Mucosa of rectum (tissue), 2 donors: ENCODE measurements at regions not wholly inside any gene's neighbourhood (a gene's known extent, or its start where the extent isn't known, plus 50 kb on each side); places are given as distances from the start of the nearest gene placed in this dataset.
"Not testable (repeated sequence)": the region's sequence is repeated elsewhere in the genome, so short reads cannot be mapped to it uniquely, and the experiment has no call there.

Experiments
- H3K27ac ChIP-seq, 2 donors: one replicate each; pipeline ENCODE4 v1.7.0; 2013; ENCODE audit warnings: inconsistent platforms in 2 of 2, low read depth in 2 of 2, low read length in 2 of 2
- H3K27me3 ChIP-seq, 2 donors: one replicate each; pipeline ENCODE4 v1.7.0; 2013; ENCODE audit warnings: low read length in 2 of 2; ENCODE audit not compliant: control insufficient read depth in 2 of 2, insufficient read depth in 2 of 2
- H3K36me3 ChIP-seq, 2 donors: one replicate each; pipeline ENCODE4 v1.7.0; 2013; ENCODE audit warnings: low read length in 2 of 2; ENCODE audit not compliant: control insufficient read depth in 2 of 2, insufficient read depth in 2 of 2
- H3K4me1 ChIP-seq, 2 donors: one replicate each; pipeline ENCODE4 v1.7.0; 2013; ENCODE audit warnings: low read length in 2 of 2, mild to moderate bottlenecking in 1 of 2; ENCODE audit not compliant: control insufficient read depth in 2 of 2, insufficient read depth in 2 of 2
- H3K4me3 ChIP-seq, 2 donors: one replicate each; pipeline ENCODE4 v1.7.0; 2013; ENCODE audit warnings: low read length in 2 of 2
- H3K9ac ChIP-seq, 2 donors: one replicate each; pipeline ENCODE4 v1.7.0; 2013; ENCODE audit warnings: low read length in 2 of 2, low read depth in 1 of 2, mild to moderate bottlenecking in 1 of 2
- H3K9me3 ChIP-seq, 2 donors: one replicate each; pipeline ENCODE4 v1.7.0; 2013; ENCODE audit warnings: low read length in 2 of 2; ENCODE audit not compliant: control insufficient read depth in 2 of 2
- donor health status: healthy.
- donor health status: Normal muscosa, but diverticular disease.

DNA sequence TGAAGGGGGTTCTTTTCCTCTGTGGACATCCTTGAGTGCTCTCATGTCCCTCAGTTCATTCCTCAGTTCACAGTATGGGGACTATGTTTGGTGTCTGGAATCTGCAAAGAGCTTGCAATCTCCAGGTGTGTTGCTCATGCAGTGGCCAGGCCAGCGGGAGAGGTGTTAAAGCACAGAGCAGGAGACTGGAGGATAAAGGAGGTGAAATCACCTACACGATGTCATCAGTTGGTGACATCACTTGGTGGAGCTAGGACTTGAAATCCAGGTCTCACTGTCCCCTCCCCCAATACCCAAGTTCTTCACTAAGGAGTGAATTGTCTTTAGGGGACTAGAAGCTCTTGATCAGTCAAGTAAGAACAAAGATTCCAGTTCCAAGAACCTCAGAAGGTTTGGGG lies 197.3 kb upstream of the ZNF618 start:
- H3K4me3 ChIP-seq, result no peak overlapping the region
- no peak overlapping the region for H3K27ac ChIP-seq
- H3K27me3 ChIP-seq, result peaks cover 0 to 3% of the 10 kb centered on the region in 2 donors

GRCh38 chr9:113682297-113682771 lies 193.8 kb upstream of the ZNF618 start:
- H3K9ac ChIP-seq, result no peak overlapping the region
- no peaks in the 10 kb centered on the region for H3K9me3 ChIP-seq
- H3K4me3 ChIP-seq, result no peak overlapping the region
- H3K27ac ChIP-seq, result no peak overlapping the region
- H3K27me3 ChIP-seq, result peaks cover under 1 to 4% of the 10 kb centered on the region in 2 donors
- no peaks in the 10 kb centered on the region for H3K36me3 ChIP-seq
- peaks cover 0 to 4% of the 10 kb centered on the region in 2 donors for H3K4me1 ChIP-seq

More for the DNA sequence above, 197.3 kb upstream of the ZNF618 start:
- Histone ChIP-seq H3K4me1 (peaks cover 0 to 4% of the 10 kb centered on the region in 2 donors), H3K9ac (no peak overlapping the region), H3K36me3 (no peaks in the 10 kb centered on the region), H3K9me3 (no peaks in the 10 kb centered on the region)

DNA sequence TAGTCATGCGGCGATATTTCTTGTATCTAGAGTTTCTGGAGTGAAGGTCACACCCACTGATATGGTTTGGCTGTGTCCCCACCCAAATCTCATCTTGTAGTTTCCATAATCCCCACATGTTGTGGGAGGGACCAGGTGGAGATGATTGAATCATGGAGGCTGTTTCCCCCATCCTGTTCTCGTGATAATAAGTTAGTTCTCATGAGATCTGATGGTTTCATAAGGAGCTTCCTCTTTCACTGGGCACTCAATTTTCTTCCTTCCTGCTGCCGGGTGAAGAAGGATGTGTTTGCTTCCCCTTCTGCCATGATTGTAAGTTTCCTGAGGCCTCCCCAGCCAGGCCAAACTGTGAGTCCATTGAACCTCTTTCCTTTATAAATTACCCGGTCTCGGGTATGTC lies 190.5 kb upstream of the ZNF618 start:
- H3K27ac ChIP-seq, H3K9me3 ChIP-seq, H3K4me3 ChIP-seq, H3K36me3 ChIP-seq, H3K4me1 ChIP-seq, H3K9ac ChIP-seq: not testable (repeated sequence)
- peaks cover 6 to 13% of the 10 kb centered on the region in 2 donors for H3K27me3 ChIP-seq

GRCh38 chr9:113687107-113687679 lies 188.9 kb upstream of the ZNF618 start:
- Histone ChIP-seq H3K4me3 (no peak overlapping the region), H3K9me3 (no peaks in the 10 kb centered on the region), H3K27ac (no peak overlapping the region), H3K27me3 (peaks cover 6 to 13% of the 10 kb centered on the region in 2 donors), H3K4me1 (peaks cover 0 to 4% of the 10 kb centered on the region in 2 donors), H3K9ac (no peak overlapping the region), H3K36me3 (no peaks in the 10 kb centered on the region)

DNA sequence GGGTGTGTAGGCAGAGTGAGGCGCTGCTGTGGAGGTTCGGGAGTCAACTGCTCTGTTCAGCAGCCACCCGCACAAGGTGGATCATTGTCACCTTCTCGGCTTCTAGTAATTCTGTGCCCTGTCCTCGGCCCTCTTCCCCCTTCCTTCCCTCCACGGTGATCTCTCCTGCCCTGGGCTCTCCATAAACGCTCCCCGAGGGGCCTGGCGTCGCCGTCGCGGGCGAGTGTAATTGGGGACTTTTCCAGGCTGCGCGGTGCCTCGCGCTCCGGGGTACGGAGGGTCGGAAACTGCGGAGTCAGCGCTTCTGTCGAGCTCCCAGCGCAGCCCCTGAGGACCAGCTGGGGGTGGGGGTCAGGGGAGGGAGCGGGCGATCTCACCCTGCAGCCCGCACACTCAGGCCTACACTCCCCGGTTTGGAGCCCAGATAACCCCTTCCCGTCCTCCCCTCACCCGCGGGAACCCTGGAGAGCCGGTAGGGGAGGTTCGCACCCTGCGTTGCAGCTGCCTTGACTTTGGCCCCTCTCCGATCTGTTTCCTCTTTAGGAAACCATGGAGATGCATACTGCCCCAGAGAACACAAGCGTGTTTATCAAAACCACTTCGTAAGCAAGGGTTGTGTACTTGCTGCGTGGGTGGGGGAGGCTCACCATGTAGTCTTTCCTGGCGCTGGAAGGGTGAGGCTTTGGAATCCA lies 188.3 kb upstream of the ZNF618 start:
- Histone ChIP-seq H3K9me3 (no peaks in the 10 kb centered on the region), H3K9ac (no peak overlapping the region), H3K4me3 (no peak overlapping the region), H3K36me3 (no peaks in the 10 kb centered on the region), H3K27ac (no peak overlapping the region), H3K27me3 (peaks cover 6 to 13% of the 10 kb centered on the region in 2 donors), H3K4me1 (no peaks in the 10 kb centered on the region)

GRCh38 chr9:113690055-113690740 lies 185.9 kb upstream of the ZNF618 start:
- no peak overlapping the region for H3K27ac ChIP-seq
- no peaks in the 10 kb centered on the region for H3K36me3 ChIP-seq
- no peak overlapping the region for H3K9ac ChIP-seq
- H3K27me3 ChIP-seq, result peaks cover 6 to 13% of the 10 kb centered on the region in 2 donors
- H3K4me3 ChIP-seq, result no peak overlapping the region
- H3K4me1 ChIP-seq, result no peaks in the 10 kb centered on the region
- no peaks in the 10 kb centered on the region for H3K9me3 ChIP-seq

DNA sequence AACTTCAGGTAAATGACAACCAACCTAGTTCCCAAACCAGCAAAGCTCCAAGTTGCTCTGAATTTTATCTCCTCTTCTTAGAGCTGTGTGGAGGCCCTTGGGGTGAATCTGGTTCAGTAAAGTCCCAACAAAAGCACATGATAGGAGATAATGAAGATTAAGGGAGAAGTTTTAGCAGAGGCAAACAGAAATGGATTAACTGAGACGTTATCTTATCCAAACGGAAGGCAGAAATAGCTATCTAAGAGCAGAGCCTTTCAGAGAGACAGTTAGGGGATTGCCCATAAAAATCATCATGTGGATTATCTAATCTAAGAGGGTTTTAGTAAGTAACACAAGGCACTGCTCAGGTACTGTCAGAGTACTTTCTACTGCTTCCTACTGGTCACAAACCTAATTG lies 183.9 kb upstream of the ZNF618 start:
- peaks cover 6 to 10% of the 10 kb centered on the region in 2 donors for H3K27me3 ChIP-seq
- H3K9me3 ChIP-seq, result no peaks in the 10 kb centered on the region
- no peaks in the 10 kb centered on the region for H3K36me3 ChIP-seq
- H3K4me1 ChIP-seq, result no peaks in the 10 kb centered on the region
- H3K4me3 ChIP-seq, result no peak overlapping the region
- H3K9ac ChIP-seq, result no peak overlapping the region
- no peak overlapping the region for H3K27ac ChIP-seq

DNA sequence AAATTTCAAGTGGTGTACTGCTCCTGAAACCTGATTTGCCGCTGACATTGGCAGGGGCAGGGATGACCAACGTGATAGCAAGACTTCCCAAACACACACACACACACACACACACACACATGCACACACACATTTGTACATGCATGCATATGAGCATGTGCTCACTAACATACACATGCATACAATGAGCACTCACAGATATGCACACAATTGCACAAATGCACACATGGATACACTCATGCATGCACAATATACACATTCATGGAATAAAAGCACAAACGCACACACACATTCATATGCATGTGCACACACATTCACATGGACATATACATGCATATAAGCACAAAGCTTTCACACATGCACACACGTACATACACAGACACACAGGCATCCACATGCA lies 181.2 kb upstream of the ZNF618 start:
- H3K9ac ChIP-seq, result no peak overlapping the region
- no peaks in the 10 kb centered on the region for H3K9me3 ChIP-seq
- H3K4me1 ChIP-seq, result no peaks in the 10 kb centered on the region
- no peak overlapping the region for H3K4me3 ChIP-seq
- no peak overlapping the region for H3K27ac ChIP-seq
- H3K36me3 ChIP-seq, result no peaks in the 10 kb centered on the region
- H3K27me3 ChIP-seq, result no peaks in the 10 kb centered on the region

GRCh38 chr9:113695440-113695851 lies 180.7 kb upstream of the ZNF618 start:
- Histone ChIP-seq H3K9me3 (no peaks in the 10 kb centered on the region), H3K9ac (no peak overlapping the region), H3K4me1 (no peaks in the 10 kb centered on the region), H3K27me3 (no peaks in the 10 kb centered on the region), H3K27ac (no peak overlapping the region), H3K36me3 (no peaks in the 10 kb centered on the region), H3K4me3 (no peak overlapping the region)

- Histone ChIP-seq H3K36me3 (no peaks in the 10 kb centered on the region), H3K4me3 (no peak overlapping the region), H3K27me3 (no peaks in the 10 kb centered on the region), H3K9me3 (no peaks in the 10 kb centered on the region), H3K9ac (no peak overlapping the region), H3K4me1 (no peaks in the 10 kb centered on the region), H3K27ac (no peak overlapping the region)
These were observed 180.2 kb upstream of the ZNF618 start for GRCh38 chr9:113695901-113696300.
